Left lung (tissue), 4 donors: ENCODE measurements at regions not wholly inside any gene's neighbourhood (a gene's known extent, or its start where the extent isn't known, plus 50 kb on each side); places are given as distances from the start of the nearest gene placed in this dataset.

Experiments used
- ATAC-seq: fragments of 200-7000 bp; cut with Tn5 transposase; one replicate; pipeline ENCODE4 v1.9.1; 2020; ENCODE audit warnings: moderate library complexity
- DNase-seq, 4 donors: peaks; one replicate each; pipeline ENCODE4 v3.0.0-alpha.2; 2013 to 2020
- H3K27ac ChIP-seq, 2 donors: fragments of 200-600 bp; sonication (generic) in 1 of 2; one replicate each; pipeline versions ENCODE4 v1.5.0 to v1.8.0; 2020 to 2021
- H3K27me3 ChIP-seq, 2 donors: fragments of 200-600 bp; sonication (generic) in 1 of 2; one replicate each; pipeline versions ENCODE4 v1.5.0 to v1.8.0; 2020 to 2021
- H3K36me3 ChIP-seq, 2 donors: fragments of 200-600 bp; sonication (generic) in 1 of 2; one replicate each; pipeline versions ENCODE4 v1.5.0 to v1.8.0; 2020 to 2021
- H3K4me1 ChIP-seq, 2 donors: fragments of 200-600 bp; one replicate each; pipeline ENCODE4 v1.8.0; 2021
- H3K4me3 ChIP-seq, 2 donors: fragments of 200-600 bp; sonication (generic) in 1 of 2; one replicate each; pipeline versions ENCODE4 v1.5.0 to v1.8.0; 2020 to 2021; ENCODE audit warnings: mild to moderate bottlenecking in 1 of 2
- H3K9me3 ChIP-seq, 2 donors: fragments of 200-600 bp; sonication (generic) in 1 of 2; one replicate each; pipeline versions ENCODE4 v1.5.0 to v1.8.0; 2020 to 2021
- intact Hi-C, 2 donors: fragments of 100-400 bp; cut with DNase I; formaldehyde crosslinking; loops; one replicate each; pipeline versions ENCODE4 v1.11.2 to v1.14.2; 2022
- TF ChIP-seq, protein P1 (sequence below), 2 donors: fragments of 200-600 bp; sonication (generic) in 1 of 2; IDR thresholded peaks; one replicate each; pipeline versions ENCODE4 v1.5.0 to v1.8.0; 2021; ENCODE audit warnings: antibody characterized with exemption in 2 of 2
- donor health status: DM: no; HTN: yes; CAD: no.
- donor health status: DM: no; HTN: no; CAD: no.

DNA sequence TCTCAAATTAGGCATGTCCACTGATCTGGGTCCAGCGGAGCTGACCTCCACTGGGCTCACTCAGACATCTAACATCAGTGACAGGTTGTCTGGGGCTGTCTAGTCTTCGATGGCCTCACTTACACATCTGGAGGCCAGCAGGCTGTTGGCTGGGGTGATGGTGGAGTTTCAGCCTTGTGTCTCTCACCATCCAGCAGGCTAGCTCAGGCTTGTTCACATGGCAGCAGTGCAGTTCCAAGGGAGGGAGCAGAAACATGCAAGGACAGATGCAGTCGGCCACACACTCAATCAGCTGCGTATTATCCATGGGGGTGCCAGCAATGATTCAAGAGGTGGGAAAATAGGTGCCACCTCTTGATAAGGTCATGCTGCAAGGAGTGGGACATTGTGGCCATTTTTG, 292.5 kb downstream of the SHQ1 start:
- no peaks in the 10 kb centered on the region for H3K9me3 ChIP-seq
- TF ChIP-seq, protein P1, sequence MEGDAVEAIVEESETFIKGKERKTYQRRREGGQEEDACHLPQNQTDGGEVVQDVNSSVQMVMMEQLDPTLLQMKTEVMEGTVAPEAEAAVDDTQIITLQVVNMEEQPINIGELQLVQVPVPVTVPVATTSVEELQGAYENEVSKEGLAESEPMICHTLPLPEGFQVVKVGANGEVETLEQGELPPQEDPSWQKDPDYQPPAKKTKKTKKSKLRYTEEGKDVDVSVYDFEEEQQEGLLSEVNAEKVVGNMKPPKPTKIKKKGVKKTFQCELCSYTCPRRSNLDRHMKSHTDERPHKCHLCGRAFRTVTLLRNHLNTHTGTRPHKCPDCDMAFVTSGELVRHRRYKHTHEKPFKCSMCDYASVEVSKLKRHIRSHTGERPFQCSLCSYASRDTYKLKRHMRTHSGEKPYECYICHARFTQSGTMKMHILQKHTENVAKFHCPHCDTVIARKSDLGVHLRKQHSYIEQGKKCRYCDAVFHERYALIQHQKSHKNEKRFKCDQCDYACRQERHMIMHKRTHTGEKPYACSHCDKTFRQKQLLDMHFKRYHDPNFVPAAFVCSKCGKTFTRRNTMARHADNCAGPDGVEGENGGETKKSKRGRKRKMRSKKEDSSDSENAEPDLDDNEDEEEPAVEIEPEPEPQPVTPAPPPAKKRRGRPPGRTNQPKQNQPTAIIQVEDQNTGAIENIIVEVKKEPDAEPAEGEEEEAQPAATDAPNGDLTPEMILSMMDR (IDR thresholded peaks at IDR 0.05) = no peak
- H3K27ac ChIP-seq = no peak overlapping the region
- ATAC-seq = no peak
- H3K27me3 ChIP-seq = no peaks in the 10 kb centered on the region
- no peaks in the 10 kb centered on the region for H3K36me3 ChIP-seq
- H3K4me3 ChIP-seq = no peak overlapping the region
- peaks cover 0 to 17% of the 10 kb centered on the region in 2 donors for H3K4me1 ChIP-seq
- no peak for DNase-seq
- intact Hi-C loops = no loop called here

DNA sequence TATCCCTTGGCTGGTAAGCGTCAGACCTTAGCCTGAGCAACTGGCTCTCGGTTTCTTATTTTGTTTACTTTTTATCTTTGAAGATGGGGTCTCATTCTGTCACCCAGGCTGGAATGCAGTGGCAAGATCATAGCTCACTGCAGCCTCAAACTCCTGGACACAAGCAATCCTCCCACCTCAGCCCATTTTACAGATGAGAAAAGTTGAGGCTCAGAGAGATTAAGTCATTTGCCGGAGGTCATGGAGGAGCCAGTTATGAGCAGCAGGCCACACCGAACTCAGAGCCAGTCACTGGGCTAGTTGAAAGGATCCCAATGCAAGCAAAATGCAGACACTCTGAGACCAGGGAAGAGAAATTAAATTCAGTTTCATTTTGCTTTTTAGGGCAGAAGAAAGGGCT, 293.6 kb downstream of the SHQ1 start:
- Histone ChIP-seq H3K9me3 (no peaks in the 10 kb centered on the region), H3K27ac (no peak overlapping the region), H3K36me3 (no peaks in the 10 kb centered on the region), H3K4me3 (no peak overlapping the region), H3K4me1 (peaks cover 0 to 23% of the 10 kb centered on the region in 2 donors), H3K27me3 (no peaks in the 10 kb centered on the region)
- intact Hi-C loops = no loop called here
- DNase-seq = no peak
- no peak for ATAC-seq
- TF ChIP-seq, protein P1 (IDR thresholded peaks at IDR 0.05) = no peak

DNA sequence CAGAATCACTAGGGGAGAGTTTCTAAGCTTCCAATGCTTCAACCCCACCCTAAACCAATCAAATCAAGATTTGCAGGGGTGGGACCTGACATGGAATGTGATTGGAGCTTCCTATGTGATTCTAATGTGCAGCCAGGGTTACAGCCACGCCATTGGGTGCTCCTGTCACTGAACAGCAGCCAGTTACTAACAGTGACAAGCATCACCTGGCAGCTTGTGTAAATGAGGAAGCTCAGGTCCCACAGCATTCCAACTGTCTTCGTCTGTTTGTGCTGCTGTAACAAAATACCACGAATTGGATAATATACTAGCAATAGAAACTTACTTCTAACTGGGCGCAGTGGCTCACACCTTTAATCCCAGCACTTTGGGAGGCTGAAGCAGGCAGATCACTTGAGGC, 294.9 kb downstream of the SHQ1 start:
- no peaks in the 10 kb centered on the region for H3K27me3 ChIP-seq
- H3K27ac ChIP-seq = no peak overlapping the region
- H3K36me3 ChIP-seq = no peaks in the 10 kb centered on the region
- no peak for ATAC-seq
- H3K4me3 ChIP-seq = no peak overlapping the region
- no peaks in the 10 kb centered on the region for H3K9me3 ChIP-seq
- intact Hi-C loops = no loop called here
- TF ChIP-seq, protein P1 (IDR thresholded peaks at IDR 0.05) = no peak
- H3K4me1 ChIP-seq = peaks cover 0 to 17% of the 10 kb centered on the region in 2 donors
- DNase-seq = no peak

DNA sequence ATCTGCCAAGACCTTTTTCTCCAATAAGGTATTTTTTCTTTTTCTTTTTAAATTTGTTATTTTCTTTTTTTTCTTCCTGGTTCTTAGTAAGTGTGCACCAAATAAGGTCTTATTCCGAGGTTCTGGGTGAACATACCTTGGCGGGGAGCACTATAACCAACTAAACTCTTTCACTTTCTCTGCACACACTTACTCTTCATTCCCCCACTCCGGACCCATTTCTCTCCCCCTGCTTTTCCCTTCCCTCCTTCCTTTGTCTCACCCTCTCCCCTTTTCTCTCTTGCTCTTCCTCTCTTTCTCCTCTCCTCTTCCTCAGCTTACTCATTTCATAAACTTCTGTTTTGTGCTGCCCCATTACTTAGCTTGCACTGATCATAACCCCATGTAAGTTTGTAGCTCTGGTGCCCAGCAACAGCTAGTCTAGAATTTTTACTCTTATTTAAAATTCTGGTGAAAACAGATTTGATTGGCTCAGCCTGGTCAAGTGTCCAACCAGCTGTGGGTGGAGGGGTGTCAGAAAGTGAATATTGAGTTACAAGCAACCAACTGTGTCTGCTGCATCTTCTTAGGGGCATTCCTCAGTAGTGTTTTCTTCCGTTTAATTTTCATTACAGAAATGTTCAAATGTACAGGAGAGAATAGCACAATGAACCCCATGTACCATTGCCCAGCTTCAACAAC, 297.5 kb downstream of the SHQ1 start:
- H3K4me3 ChIP-seq = no peak overlapping the region
- TF ChIP-seq, protein P1 (IDR thresholded peaks at IDR 0.05) = no peak
- H3K4me1 ChIP-seq = peaks cover 0 to 14% of the 10 kb centered on the region in 2 donors
- no peak overlapping the region for H3K27ac ChIP-seq
- ATAC-seq = no peak
- intact Hi-C loops = no loop called here
- H3K27me3 ChIP-seq = no peaks in the 10 kb centered on the region
- no peaks in the 10 kb centered on the region for H3K9me3 ChIP-seq
- DNase-seq = no peak
- H3K36me3 ChIP-seq = no peaks in the 10 kb centered on the region

DNA sequence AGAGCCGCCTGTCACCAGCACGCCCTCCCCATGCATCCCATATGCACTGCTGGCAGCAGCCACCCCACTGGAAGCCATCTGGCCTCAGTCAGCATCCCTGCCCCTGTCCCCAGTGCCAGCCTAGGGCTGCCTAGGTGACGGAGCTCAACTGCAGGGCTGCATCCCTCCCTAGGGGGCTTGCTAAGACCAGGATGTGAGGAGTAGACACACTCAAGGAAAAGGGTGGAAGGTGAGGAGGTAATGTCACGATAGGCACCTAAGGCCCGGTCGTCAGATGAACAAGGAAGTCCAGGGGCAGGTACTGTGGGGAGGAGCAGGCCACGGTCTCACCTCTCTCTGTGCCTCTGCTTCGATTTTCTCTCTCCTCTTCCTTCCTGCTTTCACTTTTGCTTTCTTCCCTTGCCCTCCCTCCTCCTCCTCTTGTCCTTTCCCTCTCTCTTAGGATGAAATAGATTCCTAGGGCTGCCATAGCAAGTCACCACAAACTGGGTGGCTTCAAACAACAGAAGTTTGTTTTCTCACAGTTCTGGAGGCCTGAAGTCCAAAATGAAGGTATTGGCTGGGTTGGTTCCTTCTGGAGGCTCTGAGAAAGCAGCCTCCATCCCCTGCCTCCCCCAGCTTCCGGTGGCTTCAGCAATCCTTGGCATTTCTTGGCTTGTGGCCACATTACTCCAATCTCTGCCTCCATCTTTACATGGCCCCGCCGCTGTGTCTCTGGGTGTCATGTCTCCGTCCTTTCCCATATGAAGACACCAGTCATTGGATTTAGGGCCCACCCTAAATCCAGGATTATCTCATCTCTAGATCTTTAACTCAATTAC, 298.3 kb downstream of the SHQ1 start:
- no peaks in the 10 kb centered on the region for H3K27me3 ChIP-seq
- intact Hi-C loops = no loop called here
- ATAC-seq = no peak
- no peak overlapping the region for H3K27ac ChIP-seq
- DNase-seq = no peak
- H3K4me3 ChIP-seq = no peak overlapping the region
- no peaks in the 10 kb centered on the region for H3K9me3 ChIP-seq
- H3K36me3 ChIP-seq = no peaks in the 10 kb centered on the region
- peaks cover 0 to 14% of the 10 kb centered on the region in 2 donors for H3K4me1 ChIP-seq
- TF ChIP-seq, protein P1 (IDR thresholded peaks at IDR 0.05) = no peak
